GM12878 (cell line): ENCODE measurements at regions not wholly inside any gene's neighbourhood (a gene's known extent, or its start where the extent isn't known, plus 50 kb on each side); places are given as distances from the start of the nearest gene placed in this dataset.

Experiments used
- CEBPB ChIP-seq, 2 experiments: fragments of 150-350 bp in 1 of 2; IDR thresholded peaks; 2 replicates each; pipeline ENCODE4 v1.6.1; 2012 to 2014; ENCODE audit warnings: low read depth in 2 of 2, low read length in 2 of 2, borderline replicate concordance in 1 of 2, inconsistent platforms in 1 of 2
- CHD2 ChIP-seq: IDR thresholded peaks from 2 replicates; pipeline ENCODE4 v1.6.1; 2011; ENCODE audit warnings: low read depth, low read length, improper control_type of control experiment, borderline replicate concordance
- EZH2 ChIP-seq: IDR thresholded peaks from 2 replicates; pipeline ENCODE4 v1.6.1; 2012; ENCODE audit warnings: low read depth, mild to moderate bottlenecking, control low read depth, inconsistent platforms, low read length, borderline replicate concordance; ENCODE audit not compliant: control insufficient read depth
- MTA2 ChIP-seq: fragments of 450-650 bp; IDR thresholded peaks from 2 replicates; pipeline ENCODE4 v1.6.1; 2016; ENCODE audit warnings: low read depth, mild to moderate bottlenecking, moderate library complexity
- MYC ChIP-seq: IDR thresholded peaks from 2 replicates; pipeline ENCODE4 v1.6.1; 2011; ENCODE audit warnings: mild to moderate bottlenecking, low read length, moderate library complexity, inconsistent platforms; ENCODE audit not compliant: insufficient read depth, insufficient replicate concordance, insufficient read length, severe bottlenecking
- POLR2A ChIP-seq: IDR thresholded peaks from 2 replicates; pipeline ENCODE4 v1.6.1; 2011; ENCODE audit warnings: low read depth, mild to moderate bottlenecking, low read length
- POLR2AphosphoS5 ChIP-seq: IDR thresholded peaks from 2 replicates; pipeline ENCODE4 v1.6.1; 2011; ENCODE audit warnings: mild to moderate bottlenecking, low read length, inconsistent platforms
- RFX5 ChIP-seq: IDR thresholded peaks from 2 replicates; pipeline ENCODE4 v1.6.1; 2011; ENCODE audit warnings: low read depth, low read length, improper control_type of control experiment
- SIX5 ChIP-seq: IDR thresholded peaks from 2 replicates; pipeline ENCODE4 v1.6.1; 2011; ENCODE audit warnings: mild to moderate bottlenecking, low read depth, low read length, moderate library complexity; ENCODE audit not compliant: severe bottlenecking
- STAT3 ChIP-seq: IDR thresholded peaks from 2 replicates; pipeline ENCODE4 v1.6.1; 2011; ENCODE audit warnings: low read depth, low read length, improper control_type of control experiment
- YBX1 ChIP-seq: fragments of 450-650 bp; IDR thresholded peaks from 2 replicates; pipeline ENCODE4 v1.6.1; 2016; ENCODE audit warnings: antibody characterized with exemption
- TF ChIP-seq, protein P1 (sequence below), 3 experiments: IDR thresholded peaks in 2 of 3; conservative IDR thresholded peaks in 1 of 3; 2 replicates each; pipeline ENCODE4 v1.5.1; 2011; ENCODE audit warnings: low read depth in 3 of 3, low read length in 3 of 3, mild to moderate bottlenecking in 3 of 3, control low read depth in 2 of 3, moderate library complexity in 2 of 3, inconsistent platforms in 1 of 3, mixed read lengths in 1 of 3; ENCODE audit not compliant: control insufficient read depth in 2 of 3, insufficient read depth in 1 of 3; ENCODE audit errors: extremely low read depth in 1 of 3
- TF ChIP-seq, protein P2 (sequence below): IDR thresholded peaks from 2 replicates; pipeline ENCODE4 v1.6.1; 2011; ENCODE audit warnings: low read depth, low read length, improper control_type of control experiment, borderline replicate concordance
- TF ChIP-seq, protein P3 (sequence below): IDR thresholded peaks from 2 replicates; pipeline ENCODE4 v1.6.1; 2012; ENCODE audit warnings: mild to moderate bottlenecking, low read depth, low read length

DNA sequence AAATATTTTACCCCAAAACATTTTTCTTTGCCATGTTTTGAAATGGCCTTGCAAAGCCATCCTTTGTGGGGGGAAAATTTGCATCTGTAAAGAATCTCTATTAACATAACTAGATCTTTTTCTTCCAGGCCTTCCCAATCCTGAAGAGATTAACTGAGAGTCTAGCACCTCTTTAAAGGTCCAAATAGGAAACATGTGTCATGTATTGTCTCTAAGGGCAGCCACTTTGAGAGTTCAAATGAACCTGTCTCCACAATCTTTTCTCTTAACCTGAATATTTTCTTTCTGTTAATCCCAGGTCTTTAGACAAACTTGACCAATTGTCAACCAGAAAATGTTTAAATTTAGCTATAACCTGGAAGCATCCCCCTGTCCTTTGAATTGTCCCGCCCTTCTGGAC is 236.6 kb upstream of the PROK2 start:
- TF ChIP-seq EZH2 (no peak), POLR2A (no peak), MTA2 (no peak), RFX5 (no peak), YBX1 (no peak), MYC (no peak), CHD2 (no peak), CEBPB (IDR thresholded peaks at IDR 0.05; ENCODE audit: borderline replicate concordance in 1 of 2, low read depth in 2 of 2, low read length in 2 of 2) (no peak), POLR2AphosphoS5 (no peak), STAT3 (no peak), SIX5 (no peak)
- TF ChIP-seq, protein P1, sequence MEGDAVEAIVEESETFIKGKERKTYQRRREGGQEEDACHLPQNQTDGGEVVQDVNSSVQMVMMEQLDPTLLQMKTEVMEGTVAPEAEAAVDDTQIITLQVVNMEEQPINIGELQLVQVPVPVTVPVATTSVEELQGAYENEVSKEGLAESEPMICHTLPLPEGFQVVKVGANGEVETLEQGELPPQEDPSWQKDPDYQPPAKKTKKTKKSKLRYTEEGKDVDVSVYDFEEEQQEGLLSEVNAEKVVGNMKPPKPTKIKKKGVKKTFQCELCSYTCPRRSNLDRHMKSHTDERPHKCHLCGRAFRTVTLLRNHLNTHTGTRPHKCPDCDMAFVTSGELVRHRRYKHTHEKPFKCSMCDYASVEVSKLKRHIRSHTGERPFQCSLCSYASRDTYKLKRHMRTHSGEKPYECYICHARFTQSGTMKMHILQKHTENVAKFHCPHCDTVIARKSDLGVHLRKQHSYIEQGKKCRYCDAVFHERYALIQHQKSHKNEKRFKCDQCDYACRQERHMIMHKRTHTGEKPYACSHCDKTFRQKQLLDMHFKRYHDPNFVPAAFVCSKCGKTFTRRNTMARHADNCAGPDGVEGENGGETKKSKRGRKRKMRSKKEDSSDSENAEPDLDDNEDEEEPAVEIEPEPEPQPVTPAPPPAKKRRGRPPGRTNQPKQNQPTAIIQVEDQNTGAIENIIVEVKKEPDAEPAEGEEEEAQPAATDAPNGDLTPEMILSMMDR (IDR thresholded peaks at IDR 0.05 in 2 of 3, conservative IDR thresholded peaks at IDR 0.05 in 1 of 3; ENCODE audit: control insufficient read depth in 2 of 3, extremely low read depth in 1 of 3, insufficient read depth in 1 of 3, low read depth in 3 of 3, low read length in 3 of 3), result no peak
- TF ChIP-seq, protein P2, sequence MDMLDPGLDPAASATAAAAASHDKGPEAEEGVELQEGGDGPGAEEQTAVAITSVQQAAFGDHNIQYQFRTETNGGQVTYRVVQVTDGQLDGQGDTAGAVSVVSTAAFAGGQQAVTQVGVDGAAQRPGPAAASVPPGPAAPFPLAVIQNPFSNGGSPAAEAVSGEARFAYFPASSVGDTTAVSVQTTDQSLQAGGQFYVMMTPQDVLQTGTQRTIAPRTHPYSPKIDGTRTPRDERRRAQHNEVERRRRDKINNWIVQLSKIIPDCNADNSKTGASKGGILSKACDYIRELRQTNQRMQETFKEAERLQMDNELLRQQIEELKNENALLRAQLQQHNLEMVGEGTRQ, result no peak
- TF ChIP-seq, protein P3, sequence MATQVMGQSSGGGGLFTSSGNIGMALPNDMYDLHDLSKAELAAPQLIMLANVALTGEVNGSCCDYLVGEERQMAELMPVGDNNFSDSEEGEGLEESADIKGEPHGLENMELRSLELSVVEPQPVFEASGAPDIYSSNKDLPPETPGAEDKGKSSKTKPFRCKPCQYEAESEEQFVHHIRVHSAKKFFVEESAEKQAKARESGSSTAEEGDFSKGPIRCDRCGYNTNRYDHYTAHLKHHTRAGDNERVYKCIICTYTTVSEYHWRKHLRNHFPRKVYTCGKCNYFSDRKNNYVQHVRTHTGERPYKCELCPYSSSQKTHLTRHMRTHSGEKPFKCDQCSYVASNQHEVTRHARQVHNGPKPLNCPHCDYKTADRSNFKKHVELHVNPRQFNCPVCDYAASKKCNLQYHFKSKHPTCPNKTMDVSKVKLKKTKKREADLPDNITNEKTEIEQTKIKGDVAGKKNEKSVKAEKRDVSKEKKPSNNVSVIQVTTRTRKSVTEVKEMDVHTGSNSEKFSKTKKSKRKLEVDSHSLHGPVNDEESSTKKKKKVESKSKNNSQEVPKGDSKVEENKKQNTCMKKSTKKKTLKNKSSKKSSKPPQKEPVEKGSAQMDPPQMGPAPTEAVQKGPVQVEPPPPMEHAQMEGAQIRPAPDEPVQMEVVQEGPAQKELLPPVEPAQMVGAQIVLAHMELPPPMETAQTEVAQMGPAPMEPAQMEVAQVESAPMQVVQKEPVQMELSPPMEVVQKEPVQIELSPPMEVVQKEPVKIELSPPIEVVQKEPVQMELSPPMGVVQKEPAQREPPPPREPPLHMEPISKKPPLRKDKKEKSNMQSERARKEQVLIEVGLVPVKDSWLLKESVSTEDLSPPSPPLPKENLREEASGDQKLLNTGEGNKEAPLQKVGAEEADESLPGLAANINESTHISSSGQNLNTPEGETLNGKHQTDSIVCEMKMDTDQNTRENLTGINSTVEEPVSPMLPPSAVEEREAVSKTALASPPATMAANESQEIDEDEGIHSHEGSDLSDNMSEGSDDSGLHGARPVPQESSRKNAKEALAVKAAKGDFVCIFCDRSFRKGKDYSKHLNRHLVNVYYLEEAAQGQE, result no peak
